HCT116 (cell line): ENCODE measurements at regions not wholly inside any gene's neighbourhood (a gene's known extent, or its start where the extent isn't known, plus 50 kb on each side); places are given as distances from the start of the nearest gene placed in this dataset.

Experiments
- POLR2A ChIP-seq: IDR thresholded peaks from 2 replicates; pipeline ENCODE4 v1.7.0; 2011; ENCODE audit warnings: borderline replicate concordance; ENCODE audit not compliant: insufficient read depth, insufficient read length; ENCODE audit errors: extremely low read depth
- ZFX ChIP-seq: fragments of 450-650 bp; IDR thresholded peaks from 2 replicates; pipeline ENCODE4 v1.6.1; 2017
- ZNF274 ChIP-seq: fragments of 200-500 bp; sonication (Bioruptor generic); IDR thresholded peaks from 2 replicates; pipeline ENCODE4 v1.6.1; 2014; ENCODE audit warnings: mild to moderate bottlenecking, low read depth, low read length, inconsistent platforms
- TF ChIP-seq, protein P1 (sequence below), 3 experiments: fragments of 200-600 bp in 1 of 3; sonication (generic) in 1 of 3; IDR thresholded peaks in 2 of 3; conservative IDR thresholded peaks in 1 of 3; 2 replicates each; pipeline ENCODE4 v1.5.1; 2012 to 2017; ENCODE audit warnings: low read depth in 2 of 3, low read length in 2 of 3, antibody characterized with exemption in 1 of 3, borderline replicate concordance in 1 of 3, control low read depth in 1 of 3, mild to moderate bottlenecking in 1 of 3, mixed read lengths in 1 of 3, mixed run types in 1 of 3, moderate library complexity in 1 of 3; ENCODE audit not compliant: insufficient read depth in 1 of 3

DNA sequence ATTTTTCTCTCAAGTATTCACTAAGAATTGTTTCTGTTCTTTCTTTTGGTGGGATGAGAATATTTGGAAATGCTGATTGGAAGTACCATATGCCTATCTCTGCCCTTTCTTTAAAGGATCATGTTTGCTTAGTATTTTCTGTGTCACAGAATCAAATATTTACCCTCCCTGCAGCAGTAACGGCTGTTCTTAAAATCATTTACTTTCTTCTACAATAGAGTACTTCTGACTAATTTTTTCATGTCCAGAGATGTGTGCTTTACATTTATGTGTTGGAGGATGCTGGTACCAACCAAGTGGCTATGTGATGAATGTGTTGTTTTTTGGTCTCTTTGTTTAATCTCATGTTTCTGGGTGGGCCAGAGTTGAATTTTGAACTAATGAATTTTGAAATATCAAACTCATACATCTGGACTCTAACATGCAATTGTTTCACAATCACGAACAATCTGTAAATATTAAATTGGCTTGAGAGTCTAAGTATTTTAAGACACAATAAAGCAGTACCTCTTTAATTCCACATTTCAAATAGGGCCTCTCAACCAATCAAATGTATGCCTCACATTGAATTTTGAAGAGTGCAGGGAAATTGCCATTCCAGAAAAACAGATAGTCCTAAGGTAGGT is 59.4 kb upstream of the ARSJ start:
- TF ChIP-seq, protein P1, sequence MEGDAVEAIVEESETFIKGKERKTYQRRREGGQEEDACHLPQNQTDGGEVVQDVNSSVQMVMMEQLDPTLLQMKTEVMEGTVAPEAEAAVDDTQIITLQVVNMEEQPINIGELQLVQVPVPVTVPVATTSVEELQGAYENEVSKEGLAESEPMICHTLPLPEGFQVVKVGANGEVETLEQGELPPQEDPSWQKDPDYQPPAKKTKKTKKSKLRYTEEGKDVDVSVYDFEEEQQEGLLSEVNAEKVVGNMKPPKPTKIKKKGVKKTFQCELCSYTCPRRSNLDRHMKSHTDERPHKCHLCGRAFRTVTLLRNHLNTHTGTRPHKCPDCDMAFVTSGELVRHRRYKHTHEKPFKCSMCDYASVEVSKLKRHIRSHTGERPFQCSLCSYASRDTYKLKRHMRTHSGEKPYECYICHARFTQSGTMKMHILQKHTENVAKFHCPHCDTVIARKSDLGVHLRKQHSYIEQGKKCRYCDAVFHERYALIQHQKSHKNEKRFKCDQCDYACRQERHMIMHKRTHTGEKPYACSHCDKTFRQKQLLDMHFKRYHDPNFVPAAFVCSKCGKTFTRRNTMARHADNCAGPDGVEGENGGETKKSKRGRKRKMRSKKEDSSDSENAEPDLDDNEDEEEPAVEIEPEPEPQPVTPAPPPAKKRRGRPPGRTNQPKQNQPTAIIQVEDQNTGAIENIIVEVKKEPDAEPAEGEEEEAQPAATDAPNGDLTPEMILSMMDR (IDR thresholded peaks at IDR 0.05 in 2 of 3, conservative IDR thresholded peaks at IDR 0.05 in 1 of 3; ENCODE audit: borderline replicate concordance in 1 of 3, insufficient read depth in 1 of 3, low read depth in 2 of 3, low read length in 2 of 3) = no peak
- TF ChIP-seq POLR2A (no peak), ZFX (no peak), ZNF274 (no peak)
